ENCODE measurements at regions not wholly inside any gene's neighbourhood (a gene's known extent, or its start where the extent isn't known, plus 50 kb on each side); places are given as distances from the start of the nearest gene placed in this dataset.
"Not testable (repeated sequence)": the region's sequence is repeated elsewhere in the genome, so short reads cannot be mapped to it uniquely, and the experiment has no call there.

DNA sequence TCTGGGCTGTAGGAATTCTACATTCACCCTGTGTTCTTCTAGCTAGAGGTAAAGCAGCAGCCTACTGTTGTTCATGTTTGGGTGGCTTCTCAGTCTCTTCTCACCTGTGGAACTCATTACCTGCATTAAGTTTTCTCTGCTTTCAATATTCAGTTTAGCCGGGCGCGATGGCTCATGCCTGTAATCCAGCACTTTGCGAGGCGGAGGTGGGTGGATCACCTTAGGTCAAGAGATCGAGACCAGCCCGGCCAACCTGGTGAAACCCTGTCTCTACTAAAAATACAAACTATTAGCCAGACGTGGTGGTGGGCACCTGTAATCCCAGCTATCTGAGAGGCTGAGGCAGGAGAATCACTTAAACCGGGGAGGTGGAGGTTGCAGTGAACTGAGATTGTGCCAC is 139.8 kb upstream of the UBE2E3 start:
- no peak for TF ChIP-seq ZFX (IDR thresholded peaks at IDR 0.05)
- TF ChIP-seq, protein P1, sequence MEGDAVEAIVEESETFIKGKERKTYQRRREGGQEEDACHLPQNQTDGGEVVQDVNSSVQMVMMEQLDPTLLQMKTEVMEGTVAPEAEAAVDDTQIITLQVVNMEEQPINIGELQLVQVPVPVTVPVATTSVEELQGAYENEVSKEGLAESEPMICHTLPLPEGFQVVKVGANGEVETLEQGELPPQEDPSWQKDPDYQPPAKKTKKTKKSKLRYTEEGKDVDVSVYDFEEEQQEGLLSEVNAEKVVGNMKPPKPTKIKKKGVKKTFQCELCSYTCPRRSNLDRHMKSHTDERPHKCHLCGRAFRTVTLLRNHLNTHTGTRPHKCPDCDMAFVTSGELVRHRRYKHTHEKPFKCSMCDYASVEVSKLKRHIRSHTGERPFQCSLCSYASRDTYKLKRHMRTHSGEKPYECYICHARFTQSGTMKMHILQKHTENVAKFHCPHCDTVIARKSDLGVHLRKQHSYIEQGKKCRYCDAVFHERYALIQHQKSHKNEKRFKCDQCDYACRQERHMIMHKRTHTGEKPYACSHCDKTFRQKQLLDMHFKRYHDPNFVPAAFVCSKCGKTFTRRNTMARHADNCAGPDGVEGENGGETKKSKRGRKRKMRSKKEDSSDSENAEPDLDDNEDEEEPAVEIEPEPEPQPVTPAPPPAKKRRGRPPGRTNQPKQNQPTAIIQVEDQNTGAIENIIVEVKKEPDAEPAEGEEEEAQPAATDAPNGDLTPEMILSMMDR (conservative IDR thresholded peaks at IDR 0.05) = no peak
- no peak overlapping the region for H3K27ac ChIP-seq

DNA sequence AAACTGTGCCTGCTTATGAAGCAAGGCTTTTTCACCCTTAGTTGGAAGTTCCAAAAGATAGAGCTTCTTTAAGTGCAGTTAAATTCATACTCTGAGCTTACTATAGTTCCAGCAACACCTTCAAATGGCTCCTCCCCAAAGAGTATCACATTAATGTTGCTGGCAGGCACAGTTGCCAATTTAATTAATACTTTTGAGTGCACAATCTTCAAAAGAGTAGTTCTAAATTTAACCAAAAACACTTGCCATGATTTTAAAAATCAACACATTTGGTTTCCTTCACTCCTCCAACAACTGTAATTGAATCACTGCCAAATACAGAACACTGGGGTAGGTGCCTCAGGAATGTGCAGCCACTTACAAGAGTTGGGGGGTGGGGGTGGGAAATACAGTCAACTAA is 150.6 kb upstream of the UBE2E3 start:
- no peak overlapping the region for H3K27ac ChIP-seq
- no peak for TF ChIP-seq ZFX (IDR thresholded peaks at IDR 0.05)
- TF ChIP-seq, protein P1 (conservative IDR thresholded peaks at IDR 0.05) = no peak

DNA sequence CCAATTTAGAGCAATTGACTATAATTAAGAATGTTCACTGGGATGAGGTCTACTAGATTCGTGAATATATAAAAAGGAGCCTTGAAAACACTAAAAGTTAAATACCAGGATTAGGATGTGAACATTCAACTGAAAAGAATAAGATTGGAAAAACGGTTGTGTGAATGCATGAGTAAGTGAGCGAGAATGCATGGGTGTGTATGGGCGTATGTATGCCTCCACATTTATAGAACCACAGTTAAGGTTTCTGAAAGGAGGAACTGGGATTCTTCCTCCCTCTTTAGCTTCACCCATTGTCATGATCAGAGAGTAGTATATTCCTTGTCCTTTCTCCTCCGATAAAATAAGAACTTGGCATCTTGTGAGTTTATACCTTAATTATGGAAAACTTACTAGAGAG is 151.1 kb upstream of the UBE2E3 start:
- TF ChIP-seq, protein P1 (conservative IDR thresholded peaks at IDR 0.05) = no peak
- TF ChIP-seq ZFX (IDR thresholded peaks at IDR 0.05) = no peak
- H3K27ac ChIP-seq = no peak overlapping the region

DNA sequence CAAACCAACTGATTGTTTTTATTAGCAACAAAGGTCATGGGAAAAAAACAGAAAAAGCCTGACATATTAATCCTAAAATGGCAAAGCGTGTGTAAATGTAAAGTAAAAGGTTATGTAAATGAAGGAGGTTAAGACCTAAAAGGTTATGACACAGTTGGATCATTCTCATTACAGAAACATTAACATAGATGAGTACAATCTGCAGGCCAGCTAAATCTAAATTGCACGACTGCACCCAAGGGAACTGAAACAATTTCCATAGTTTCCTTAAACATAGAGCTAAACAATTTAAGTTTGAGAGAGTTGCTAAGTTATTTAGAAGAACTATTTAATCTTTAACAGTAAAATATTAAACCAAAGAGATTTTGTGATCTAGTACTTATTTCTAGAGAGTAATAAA is 151.6 kb upstream of the UBE2E3 start:
- TF ChIP-seq, protein P1 (conservative IDR thresholded peaks at IDR 0.05) = no peak
- no peak overlapping the region for H3K27ac ChIP-seq

DNA sequence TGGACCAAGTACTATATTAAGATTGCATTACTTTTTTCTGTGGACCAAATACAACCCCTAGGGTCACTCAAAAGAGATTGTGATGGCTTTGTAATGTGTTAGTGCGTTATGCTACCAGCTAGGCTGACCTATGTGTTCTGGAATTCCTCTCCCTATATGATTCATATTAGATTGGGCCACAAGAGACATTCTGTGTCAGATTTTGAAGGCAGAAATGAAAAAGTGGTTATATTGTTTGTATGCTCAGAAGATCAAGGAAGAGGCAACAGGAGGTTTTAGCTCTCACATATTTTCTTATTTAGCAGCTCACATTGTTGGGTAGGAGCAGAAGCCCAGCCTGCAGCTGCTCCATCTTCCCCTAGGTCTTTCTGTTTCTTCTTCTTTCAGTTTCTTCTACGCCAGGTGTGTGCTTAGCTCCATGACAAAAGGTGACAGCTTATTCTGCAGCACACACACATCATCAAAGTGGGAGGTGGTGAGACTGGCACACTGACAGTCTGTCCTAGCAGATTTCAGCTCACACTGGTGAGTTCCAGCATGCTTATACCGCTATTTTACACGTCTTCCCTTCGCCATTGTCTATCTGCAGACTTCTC is 156.8 kb upstream of the UBE2E3 start:
- TF ChIP-seq, protein P1 (conservative IDR thresholded peaks at IDR 0.05) = no peak
- no peak for TF ChIP-seq ZFX (IDR thresholded peaks at IDR 0.05)
- no peak overlapping the region for H3K27ac ChIP-seq

DNA sequence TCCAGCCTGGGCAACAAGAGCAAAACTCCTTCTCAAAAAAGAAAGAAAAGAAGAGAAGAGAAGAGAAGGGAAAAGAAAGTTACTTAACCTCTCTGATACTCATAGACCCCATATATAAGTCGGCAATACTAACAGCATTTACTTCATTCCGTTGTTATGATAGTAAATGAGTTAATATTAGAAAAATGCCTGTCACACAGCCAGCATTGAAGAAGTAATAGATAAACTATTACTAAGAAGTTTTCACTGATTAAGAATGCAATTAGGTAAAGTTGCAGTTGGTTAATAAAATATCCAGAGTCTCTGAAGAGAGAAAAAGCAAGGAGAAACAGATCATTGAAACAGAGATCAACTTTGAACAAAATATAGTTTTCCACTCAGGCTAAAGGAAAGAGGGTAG is 161.3 kb upstream of the UBE2E3 start:
- TF ChIP-seq, protein P1 (conservative IDR thresholded peaks at IDR 0.05) = no peak
- no peak for TF ChIP-seq ZFX (IDR thresholded peaks at IDR 0.05)
- H3K27ac ChIP-seq = no peak overlapping the region

DNA sequence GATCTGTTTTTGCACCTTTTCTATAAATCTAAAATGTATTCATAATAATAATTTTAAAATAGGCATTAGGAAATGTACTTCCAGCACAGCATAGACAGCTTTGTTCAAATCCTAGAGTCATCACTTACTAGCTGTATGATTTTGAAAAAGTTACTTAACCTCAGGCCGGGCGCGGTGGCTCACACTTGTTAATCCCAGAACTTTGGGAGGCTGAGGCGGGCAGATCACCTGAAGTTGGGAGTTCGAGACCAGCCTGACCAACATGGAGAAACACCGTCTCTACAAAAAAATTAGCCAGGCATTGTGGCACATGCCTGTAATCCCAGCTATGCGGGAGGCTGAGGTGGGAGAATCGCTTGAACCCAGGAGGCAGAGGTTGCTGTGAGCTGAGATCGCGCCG is 161.7 kb upstream of the UBE2E3 start:
- H3K27ac ChIP-seq = not testable (repeated sequence)

DNA sequence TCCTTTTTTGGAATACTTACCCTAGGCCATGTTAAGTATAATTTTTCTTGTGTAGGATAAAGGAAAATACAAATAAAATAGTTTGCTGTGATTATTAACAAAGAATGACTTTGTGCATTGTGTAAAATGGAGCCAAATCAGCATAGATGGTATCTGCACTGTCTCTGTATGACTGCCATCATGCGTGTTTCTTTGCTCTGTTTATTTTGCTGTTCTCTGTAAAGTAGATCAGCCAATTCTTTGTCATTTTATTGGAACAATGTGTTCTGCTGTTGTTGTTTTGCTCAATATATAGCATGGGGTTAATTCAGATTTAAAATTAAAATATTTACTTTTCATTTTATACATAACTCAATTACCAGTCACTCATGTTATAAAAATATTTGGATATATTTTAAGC is 181.3 kb upstream of the UBE2E3 start:
- H3K27ac ChIP-seq = no peak overlapping the region
- no peak for TF ChIP-seq ZFX (IDR thresholded peaks at IDR 0.05)
- TF ChIP-seq, protein P1 (conservative IDR thresholded peaks at IDR 0.05) = no peak

Data from C4-2B (cell line).